HG02678 (cell line): ENCODE measurements at regions not wholly inside any gene's neighbourhood (a gene's known extent, or its start where the extent isn't known, plus 50 kb on each side); places are given as distances from the start of the nearest gene placed in this dataset.

Experiments
- ATAC-seq: cut with Tn5 transposase; IDR thresholded peaks from one replicate; pipeline ENCODE4 v1.9.1; 2021; ENCODE audit warnings: mild to moderate bottlenecking, moderate library complexity; ENCODE audit not compliant: unreplicated experiment

DNA sequence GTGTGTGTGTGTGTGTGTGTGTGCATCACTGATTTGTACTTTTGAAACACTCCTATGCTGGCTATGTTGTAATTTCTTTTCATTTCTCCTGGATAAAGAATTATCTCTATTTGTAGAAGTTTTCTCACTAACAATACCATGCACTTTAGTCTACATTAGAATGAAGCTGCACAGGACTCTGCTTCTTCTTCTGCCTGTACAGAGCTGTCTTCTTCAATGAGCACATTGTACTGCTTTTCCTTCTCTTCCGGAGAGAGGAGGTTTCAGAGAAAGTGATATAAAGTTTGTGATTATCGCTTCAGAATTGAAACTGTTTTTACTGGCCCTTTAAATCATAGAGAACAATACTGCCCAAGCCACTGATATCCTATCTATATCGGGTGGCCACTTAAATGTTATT is 677.0 kb downstream of the NR2F1-AS1 start:
- ATAC-seq: no peak

DNA sequence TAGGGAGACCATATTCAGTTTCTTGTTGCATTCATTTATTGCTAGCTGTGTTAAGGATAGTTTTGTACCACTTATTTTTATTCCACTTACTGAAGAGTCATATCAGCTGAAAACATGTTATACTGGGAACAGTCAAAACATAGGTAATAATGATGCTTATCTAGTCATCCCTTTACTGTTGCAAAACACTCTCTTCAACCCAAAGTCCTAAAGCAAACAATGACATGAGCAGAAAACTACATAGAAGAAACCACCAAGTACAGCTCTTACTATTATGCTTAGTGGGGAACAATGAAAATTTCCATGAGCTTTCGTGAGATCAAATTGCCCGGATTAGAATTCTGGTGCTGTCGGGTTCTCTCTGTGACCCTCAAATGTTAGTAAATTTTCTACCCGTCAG is 681.4 kb downstream of the NR2F1-AS1 start:
- no peak for ATAC-seq

- ATAC-seq: no peak
Observed at GRCh38 chr5:92896722-92897121, 684.3 kb downstream of the NR2F1-AS1 start.

DNA sequence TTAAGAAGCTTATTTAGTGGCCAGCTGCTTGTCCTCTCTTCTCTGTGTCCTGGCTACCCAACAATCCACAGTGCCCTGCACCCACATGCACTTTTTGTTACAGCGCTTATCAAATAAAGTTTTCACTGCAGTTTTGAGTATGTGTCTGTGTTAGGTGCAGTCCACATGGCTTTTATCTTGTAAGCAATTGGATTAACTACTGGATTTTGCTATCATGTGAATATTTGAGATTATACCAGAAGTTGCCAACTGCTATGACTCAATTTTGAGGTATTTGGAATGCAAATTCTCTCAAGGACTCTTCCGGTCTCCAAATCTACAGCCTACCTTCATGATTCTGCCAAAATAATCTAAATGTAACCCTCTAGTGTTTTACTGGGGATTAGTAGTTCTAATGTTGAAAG is 690.2 kb downstream of the NR2F1-AS1 start:
- ATAC-seq: no peak

DNA sequence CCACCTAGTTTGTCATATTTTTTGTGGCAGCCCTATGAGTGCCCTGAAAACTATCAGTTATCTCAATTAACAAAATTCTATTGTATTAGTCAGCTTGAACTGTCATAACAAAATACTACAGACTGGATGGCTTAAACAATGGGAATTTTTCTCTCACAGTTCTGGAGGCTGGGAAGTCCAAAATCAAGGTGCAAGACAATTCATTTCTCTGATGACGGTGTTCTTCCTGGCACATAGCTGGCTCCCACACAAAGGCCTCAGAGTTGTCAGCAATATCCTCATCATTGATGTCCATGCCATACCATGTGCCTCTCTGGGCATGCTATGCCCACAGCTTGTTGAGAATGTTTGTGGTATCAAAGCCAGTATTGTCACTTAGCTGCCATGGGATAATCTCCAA is 691.9 kb downstream of the NR2F1-AS1 start:
- ATAC-seq: no peak

- ATAC-seq: no peak
Observed at GRCh38 chr5:92887254-92887653, 693.8 kb downstream of the NR2F1-AS1 start.

GRCh38 chr5:92886751-92887150 is 694.3 kb downstream of the NR2F1-AS1 start:
- no peak for ATAC-seq

DNA sequence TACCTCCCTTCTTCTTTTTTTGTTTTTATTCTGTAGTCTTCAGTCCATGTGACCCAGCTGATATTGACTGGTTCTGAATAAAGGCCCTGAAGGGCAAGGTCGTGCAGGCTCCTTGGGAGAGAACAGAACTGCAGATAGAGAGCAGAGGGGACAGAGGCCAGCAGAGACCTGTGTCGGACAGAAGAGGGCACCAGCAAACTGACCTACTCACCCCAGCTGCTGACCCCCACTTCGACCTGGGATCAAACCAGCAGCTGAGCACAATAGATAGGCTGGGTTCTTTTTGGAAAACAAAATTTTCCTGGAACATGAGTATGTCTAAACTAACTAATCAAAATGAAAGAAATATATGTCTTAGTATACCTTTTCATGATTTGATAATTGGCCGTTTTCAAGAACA is 695.1 kb downstream of the NR2F1-AS1 start:
- no peak for ATAC-seq

GRCh38 chr5:92884469-92884868 is 696.5 kb downstream of the NR2F1-AS1 start:
- no peak for ATAC-seq

DNA sequence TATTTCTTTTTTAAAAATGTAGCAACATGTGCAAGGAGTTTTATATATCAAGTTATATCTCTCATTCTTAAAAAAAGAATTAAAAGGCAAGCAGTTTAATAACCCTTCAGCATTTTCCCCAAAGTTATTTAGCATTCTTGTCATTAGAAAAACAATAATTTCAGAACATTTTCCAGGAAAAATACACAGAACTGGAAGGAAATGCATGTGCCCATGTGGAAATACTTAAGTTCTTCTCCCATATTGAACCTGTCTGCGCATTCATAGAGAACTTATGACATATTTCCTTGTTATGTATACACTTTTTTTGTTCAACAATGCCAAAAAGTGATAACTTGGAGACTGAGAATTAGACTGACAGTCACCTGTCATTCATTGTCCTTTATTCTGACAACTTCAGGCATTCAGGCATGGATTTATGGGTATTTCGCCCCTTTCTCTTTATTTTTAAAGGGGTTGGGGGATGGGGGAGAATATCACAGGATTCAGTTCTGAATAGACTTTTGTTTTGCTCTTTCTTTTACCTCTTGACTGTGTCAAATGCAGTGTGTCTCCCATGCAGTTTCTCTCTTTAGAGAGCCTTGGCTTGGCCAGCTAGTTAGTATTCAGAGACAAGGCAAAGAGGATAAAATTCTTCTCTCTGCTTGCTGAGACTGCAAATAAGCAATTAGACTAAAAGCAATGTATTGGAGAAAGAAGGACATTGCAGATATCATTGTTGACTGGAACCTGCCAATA is 701.0 kb downstream of the NR2F1-AS1 start:
- ATAC-seq: no peak

GRCh38 chr5:92874790-92875189 is 706.2 kb downstream of the NR2F1-AS1 start:
- no peak for ATAC-seq

DNA sequence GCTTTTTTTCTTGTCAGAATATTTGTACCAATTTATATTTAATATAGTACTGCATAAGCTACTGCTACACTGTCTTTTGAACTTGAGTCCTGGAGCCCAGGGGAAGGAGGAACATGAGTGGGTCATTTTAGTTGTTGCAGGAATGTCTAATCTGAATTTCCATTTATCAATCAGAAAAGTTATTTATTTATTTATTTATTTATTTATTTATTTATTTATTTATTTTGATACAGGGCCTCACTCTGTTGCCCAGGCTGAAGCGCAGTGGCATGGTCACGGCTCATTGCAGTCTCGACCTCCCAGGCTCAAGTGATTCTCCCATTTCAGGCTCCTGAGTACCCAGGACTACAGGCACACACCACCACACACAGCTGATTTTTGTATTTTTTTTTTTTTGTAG is 712.6 kb downstream of the NR2F1-AS1 start:
- no peak for ATAC-seq

GRCh38 chr5:92864591-92864990 is 716.4 kb downstream of the NR2F1-AS1 start:
- no peak for ATAC-seq

DNA sequence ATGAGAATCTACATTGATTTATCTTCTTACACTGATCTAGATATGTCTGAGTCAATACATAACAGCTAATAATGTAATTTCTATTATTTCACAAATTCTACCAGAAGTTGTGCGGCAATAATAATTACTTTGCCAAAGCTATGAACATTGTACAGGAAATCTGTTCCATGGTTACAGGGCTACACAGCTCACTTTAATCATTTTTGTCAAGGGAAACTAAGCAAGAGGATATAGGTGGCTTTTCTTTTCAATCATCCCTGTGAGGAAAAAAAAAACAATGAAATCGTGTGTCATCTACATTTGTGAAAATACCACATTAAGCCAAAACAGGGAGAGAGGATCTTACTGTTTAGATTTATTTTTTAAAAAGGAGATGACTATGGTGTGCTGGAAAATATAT is 717.4 kb downstream of the NR2F1-AS1 start:
- no peak for ATAC-seq

GRCh38 chr5:92861531-92862285 is 719.3 kb downstream of the NR2F1-AS1 start:
- ATAC-seq: no peak

- ATAC-seq: no peak
Observed at GRCh38 chr5:92860061-92860460, 721.0 kb downstream of the NR2F1-AS1 start.

DNA sequence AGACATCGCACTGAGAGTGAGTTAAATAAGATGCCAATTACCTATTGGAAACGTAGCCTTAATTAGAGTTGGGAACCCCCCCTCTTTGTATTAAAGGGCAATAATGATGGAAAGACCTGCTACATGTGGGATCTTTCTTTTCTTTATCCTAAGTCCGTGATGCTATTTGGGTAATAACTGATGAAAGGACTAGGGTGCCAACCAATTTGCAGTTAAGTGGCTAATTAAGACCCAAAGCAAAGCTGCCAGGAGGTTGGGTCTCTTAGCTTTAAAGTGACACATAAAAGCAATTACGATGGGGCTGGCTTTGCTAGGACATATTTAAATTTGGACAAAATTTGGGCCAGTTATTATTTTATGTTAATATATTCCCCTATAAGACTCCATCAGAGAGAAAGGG is 728.8 kb downstream of the NR2F1-AS1 start:
- no peak for ATAC-seq

DNA sequence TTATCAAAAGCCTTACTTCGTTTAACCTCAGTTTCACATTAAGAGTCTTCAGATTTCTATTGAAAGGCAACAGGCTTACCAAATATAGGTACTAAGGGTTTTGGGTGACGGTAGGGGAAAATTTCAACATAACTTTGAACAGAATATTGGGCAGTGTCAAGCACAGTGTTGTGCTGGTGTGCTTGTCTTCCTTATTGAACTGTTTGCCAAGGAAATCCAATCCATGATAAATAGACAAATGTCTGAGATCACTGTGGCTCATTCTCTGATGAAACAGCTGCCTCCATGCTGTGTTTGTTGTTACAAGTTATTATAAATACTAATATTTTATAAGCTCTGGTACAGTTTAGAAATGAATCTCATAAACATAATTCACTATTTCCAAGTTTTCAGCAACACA is 730.1 kb downstream of the NR2F1-AS1 start:
- no peak for ATAC-seq

GRCh38 chr5:92849756-92850155 is 731.3 kb downstream of the NR2F1-AS1 start:
- ATAC-seq: no peak

DNA sequence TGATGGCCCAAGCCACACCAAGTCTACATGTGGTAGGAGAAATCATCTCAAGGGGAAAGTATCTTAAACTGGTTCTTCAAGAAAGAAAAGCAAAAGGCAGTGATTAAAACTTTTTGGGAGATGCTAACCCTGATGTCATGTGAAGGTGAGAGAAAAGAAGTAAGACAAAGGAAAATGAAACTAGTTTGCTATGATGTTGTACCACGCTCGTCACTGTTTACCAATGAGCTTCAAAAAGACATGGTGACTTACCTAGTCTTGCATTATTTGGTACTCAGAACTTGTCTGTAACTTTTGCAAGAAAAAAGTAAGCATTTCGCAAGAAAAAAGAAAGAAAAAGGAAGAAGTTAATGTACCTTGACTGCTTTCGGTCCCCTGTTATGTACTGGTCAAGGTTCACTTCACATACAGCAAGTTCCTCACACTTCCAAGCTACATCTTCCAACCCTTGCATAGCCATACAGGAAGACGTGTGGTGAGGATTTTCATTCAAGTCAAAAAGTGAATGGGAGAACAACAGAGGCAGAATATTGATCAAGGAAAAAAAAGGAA is 739.3 kb downstream of the NR2F1-AS1 start:
- no peak for ATAC-seq

GRCh38 chr5:92838253-92838652 is 742.8 kb downstream of the NR2F1-AS1 start:
- ATAC-seq: no peak
